ENCODE measurements at regions not wholly inside any gene's neighbourhood (a gene's known extent, or its start where the extent isn't known, plus 50 kb on each side); places are given as distances from the start of the nearest gene placed in this dataset.
"Not testable (repeated sequence)": the region's sequence is repeated elsewhere in the genome, so short reads cannot be mapped to it uniquely, and the experiment has no call there.

- DNase-seq, result no peak
Observed at GRCh38 chr5:21594566-21594965, 1258.6 kb downstream of the CDH12 start.

- no peak for DNase-seq
Observed at GRCh38 chr5:21593261-21593660, 1259.9 kb downstream of the CDH12 start.

GRCh38 chr5:21581508-21581907, 1271.6 kb downstream of the CDH12 start:
- DNase-seq, result no peak

- DNase-seq, result no peak
Observed at GRCh38 chr5:21574961-21575360, 1278.2 kb downstream of the CDH12 start.

GRCh38 chr5:21574438-21574837, 1278.7 kb downstream of the CDH12 start:
- DNase-seq, result no peak

GRCh38 chr5:21573416-21574314, 1279.5 kb downstream of the CDH12 start:
- DNase-seq, result no peak

- not testable (repeated sequence) for DNase-seq
Observed at GRCh38 chr5:21571196-21571595, 1281.9 kb downstream of the CDH12 start.

GRCh38 chr5:21559109-21559508, 1294.0 kb downstream of the CDH12 start:
- not testable (repeated sequence) for DNase-seq

- DNase-seq, result not testable (repeated sequence)
Observed at GRCh38 chr5:21552263-21552662, 1300.9 kb downstream of the CDH12 start.

- DNase-seq, result not testable (repeated sequence)
Observed at GRCh38 chr5:21550916-21551315, 1302.2 kb downstream of the CDH12 start.

GRCh38 chr5:21547656-21548055, 1305.5 kb downstream of the CDH12 start:
- not testable (repeated sequence) for DNase-seq

- not testable (repeated sequence) for DNase-seq
Observed at GRCh38 chr5:21535114-21535513, 1318.0 kb downstream of the CDH12 start.

GRCh38 chr5:21521157-21521556, 1332.0 kb downstream of the CDH12 start:
- DNase-seq, result not testable (repeated sequence)

GRCh38 chr5:21496926-21497325, 1356.2 kb downstream of the CDH12 start:
- DNase-seq, result not testable (repeated sequence)

- not testable (repeated sequence) for DNase-seq
Observed at GRCh38 chr5:21496056-21496455, 1357.1 kb downstream of the CDH12 start.

- DNase-seq, result not testable (repeated sequence)
Observed at GRCh38 chr5:21495235-21495634, 1357.9 kb downstream of the CDH12 start.

- DNase-seq, result not testable (repeated sequence)
Observed at GRCh38 chr5:21494033-21494432, 1359.1 kb downstream of the CDH12 start.

GRCh38 chr5:21491182-21491581, 1362.0 kb downstream of the CDH12 start:
- not testable (repeated sequence) for DNase-seq

GRCh38 chr5:21488828-21489227, 1364.3 kb downstream of the CDH12 start:
- not testable (repeated sequence) for DNase-seq

GRCh38 chr5:21485458-21486000, 1367.6 kb downstream of the CDH12 start:
- DNase-seq, result not testable (repeated sequence)

- DNase-seq, result not testable (repeated sequence)
Observed at GRCh38 chr5:21484498-21484889, 1368.7 kb downstream of the CDH12 start.

GRCh38 chr5:21483790-21484497, 1369.2 kb downstream of the CDH12 start:
- DNase-seq, result not testable (repeated sequence)

- DNase-seq, result not testable (repeated sequence)
Observed at GRCh38 chr5:21482983-21483650, 1370.0 kb downstream of the CDH12 start.

Measured in NCI-H2029 (cell line).